ENCODE measurements at regions not wholly inside any gene's neighbourhood (a gene's known extent, or its start where the extent isn't known, plus 50 kb on each side); places are given as distances from the start of the nearest gene placed in this dataset.

DNA sequence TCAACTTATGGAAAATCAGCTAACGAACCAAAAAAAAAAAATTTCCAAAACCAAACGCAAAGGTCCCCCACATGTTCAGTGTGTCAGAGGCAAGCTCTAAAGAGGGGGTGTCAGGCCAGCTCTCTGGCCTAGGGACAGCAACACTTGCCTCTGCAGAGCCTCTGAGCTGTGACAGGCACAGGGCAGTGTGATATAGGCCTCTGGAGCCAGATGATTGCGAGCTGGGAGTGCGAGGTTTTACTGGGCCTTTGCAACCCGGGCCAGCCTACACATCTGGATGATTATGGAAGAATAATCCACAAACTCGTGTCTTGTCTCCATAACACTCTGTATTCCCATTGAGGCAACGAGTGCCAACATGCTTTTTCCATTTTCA, 67.7 kb upstream of the STC2 start:
- TF ChIP-seq CTCF (IDR thresholded peaks at IDR 0.05; ENCODE audit: borderline replicate concordance, extremely low read depth, low read length, poor library complexity, severe bottlenecking) (no peak), EZH2 (IDR thresholded peaks at IDR 0.05; ENCODE audit: borderline replicate concordance, low read depth, low read length, severe bottlenecking) (no peak)
